DND-41 (cell line): ENCODE measurements at regions not wholly inside any gene's neighbourhood (a gene's known extent, or its start where the extent isn't known, plus 50 kb on each side); places are given as distances from the start of the nearest gene placed in this dataset.
A peak's percentile ranks its signal among the peaks of the same experiment; 100 is the strongest.

ENCODE experiments used
- ATAC-seq: fragments of 200-7000 bp; cut with Tn5 transposase; 3 replicates; pipeline ENCODE4 v1.9.1; 2021; ENCODE audit warnings: low read depth; ENCODE audit not compliant: insufficient read depth
- DNase-seq: peaks from one replicate; pipeline ENCODE4 v3.0.0-alpha.2; 2020
- H2AFZ ChIP-seq: 2 replicates; pipeline ENCODE4 v1.6.0; 2012; ENCODE audit warnings: low read depth, low read length
- H3K27ac ChIP-seq: 2 replicates; pipeline ENCODE4 v1.5.1; 2012; ENCODE audit warnings: low read length, inconsistent platforms
- H3K27me3 ChIP-seq: fragments of 200-600 bp; sonication (generic); 2 replicates; pipeline ENCODE4 v1.6.0; 2012; ENCODE audit warnings: low read length, mild to moderate bottlenecking, inconsistent platforms; ENCODE audit not compliant: insufficient read depth, poor library complexity
- H3K36me3 ChIP-seq: 2 replicates; pipeline ENCODE4 v1.5.1; 2012; ENCODE audit warnings: low read length, inconsistent platforms; ENCODE audit not compliant: insufficient read depth
- H3K4me1 ChIP-seq: 2 replicates; pipeline ENCODE4 v1.5.1; 2012; ENCODE audit warnings: mild to moderate bottlenecking, low read length; ENCODE audit not compliant: insufficient read depth
- H3K4me2 ChIP-seq: 2 replicates; pipeline ENCODE4 v1.6.0; 2012; ENCODE audit warnings: mild to moderate bottlenecking, moderate library complexity, low read length, inconsistent platforms; ENCODE audit not compliant: insufficient read depth
- H3K4me3 ChIP-seq, 2 experiments: fragments of 200-600 bp in 1 of 2; shearing (Covaris generic) in 1 of 2; 2 replicates each; pipeline ENCODE4 v1.5.1; 2012 to 2016; ENCODE audit warnings: inconsistent platforms in 2 of 2, low read length in 2 of 2, mild to moderate bottlenecking in 2 of 2, low read depth in 1 of 2, moderate library complexity in 1 of 2
- H3K79me2 ChIP-seq: 2 replicates; pipeline ENCODE4 v1.6.0; 2012; ENCODE audit warnings: low read length, inconsistent platforms; ENCODE audit not compliant: insufficient read depth
- H3K9ac ChIP-seq: 2 replicates; pipeline ENCODE4 v1.6.0; 2012; ENCODE audit warnings: low read depth, mild to moderate bottlenecking, inconsistent platforms, low read length, moderate library complexity
- H3K9me3 ChIP-seq: 2 replicates; pipeline ENCODE4 v1.5.1; 2012; ENCODE audit warnings: low read length, moderate library complexity, mild to moderate bottlenecking, inconsistent platforms; ENCODE audit not compliant: insufficient read depth, severe bottlenecking
- H4K20me1 ChIP-seq: 2 replicates; pipeline ENCODE4 v1.6.0; 2012; ENCODE audit warnings: low read length; ENCODE audit not compliant: insufficient read depth
- EZH2 ChIP-seq: IDR thresholded peaks from 3 replicates; pipeline ENCODE4 v1.6.1; 2012; ENCODE audit warnings: borderline replicate concordance, low read depth, mild to moderate bottlenecking, moderate library complexity, low read length, inconsistent platforms; ENCODE audit not compliant: severe bottlenecking
- TF ChIP-seq, protein P1 (sequence below): IDR thresholded peaks from 2 replicates; pipeline ENCODE4 v1.5.1; 2012; ENCODE audit warnings: borderline replicate concordance, low read length, moderate library complexity, mild to moderate bottlenecking; ENCODE audit not compliant: poor library complexity, severe bottlenecking; ENCODE audit errors: extremely low read depth

DNA sequence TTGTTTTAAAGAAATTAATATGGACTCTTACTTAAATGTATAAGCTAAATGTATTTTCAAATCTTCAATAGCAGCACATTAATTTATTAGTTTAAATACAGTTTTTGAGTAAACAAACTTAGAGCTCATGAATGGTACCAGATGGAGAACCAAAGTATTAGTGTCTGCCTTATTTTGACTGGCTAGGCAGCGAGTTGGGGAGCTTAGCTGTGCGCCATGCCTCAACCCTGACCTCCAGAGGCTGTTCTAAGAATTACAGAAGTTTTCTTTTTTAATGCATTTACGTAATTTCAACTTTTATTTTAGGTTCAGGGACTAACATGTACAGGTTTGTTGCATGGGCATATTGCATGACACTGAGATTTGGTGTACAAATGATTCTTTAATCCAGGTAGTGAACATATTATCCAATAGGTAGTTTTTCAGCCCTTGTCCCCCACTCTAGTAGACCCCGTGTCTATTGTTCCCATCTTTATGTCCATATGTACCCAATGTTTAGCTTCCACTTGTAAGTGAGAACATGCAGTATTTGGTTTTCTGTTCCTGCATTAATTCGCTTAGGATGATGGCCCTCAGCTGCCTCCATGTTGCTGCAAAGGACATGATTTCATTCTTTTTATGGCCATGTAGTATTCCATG lies 166.8 kb downstream of the IQUB start:
- H3K4me2 ChIP-seq, result no peak overlapping the region
- TF ChIP-seq, protein P1, sequence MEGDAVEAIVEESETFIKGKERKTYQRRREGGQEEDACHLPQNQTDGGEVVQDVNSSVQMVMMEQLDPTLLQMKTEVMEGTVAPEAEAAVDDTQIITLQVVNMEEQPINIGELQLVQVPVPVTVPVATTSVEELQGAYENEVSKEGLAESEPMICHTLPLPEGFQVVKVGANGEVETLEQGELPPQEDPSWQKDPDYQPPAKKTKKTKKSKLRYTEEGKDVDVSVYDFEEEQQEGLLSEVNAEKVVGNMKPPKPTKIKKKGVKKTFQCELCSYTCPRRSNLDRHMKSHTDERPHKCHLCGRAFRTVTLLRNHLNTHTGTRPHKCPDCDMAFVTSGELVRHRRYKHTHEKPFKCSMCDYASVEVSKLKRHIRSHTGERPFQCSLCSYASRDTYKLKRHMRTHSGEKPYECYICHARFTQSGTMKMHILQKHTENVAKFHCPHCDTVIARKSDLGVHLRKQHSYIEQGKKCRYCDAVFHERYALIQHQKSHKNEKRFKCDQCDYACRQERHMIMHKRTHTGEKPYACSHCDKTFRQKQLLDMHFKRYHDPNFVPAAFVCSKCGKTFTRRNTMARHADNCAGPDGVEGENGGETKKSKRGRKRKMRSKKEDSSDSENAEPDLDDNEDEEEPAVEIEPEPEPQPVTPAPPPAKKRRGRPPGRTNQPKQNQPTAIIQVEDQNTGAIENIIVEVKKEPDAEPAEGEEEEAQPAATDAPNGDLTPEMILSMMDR, result peak; percentile 64
- TF ChIP-seq EZH2, result no peak
- ATAC-seq (peak; percentile 69; the same call in 2 of the 3 replicates), DNase-seq (peak; percentile 9)
- no peaks in the 10 kb centered on the region for H3K79me2 ChIP-seq
- H3K27me3 ChIP-seq, result no peaks in the 10 kb centered on the region
- H3K9ac ChIP-seq, result no peak overlapping the region
- H4K20me1 ChIP-seq, result no peaks in the 10 kb centered on the region
- no peak overlapping the region for H2AFZ ChIP-seq
- no peaks in the 10 kb centered on the region for H3K36me3 ChIP-seq
- no peak overlapping the region for H3K27ac ChIP-seq
- H3K9me3 ChIP-seq, result no peaks in the 10 kb centered on the region
- H3K4me3 ChIP-seq, result no peak overlapping the region
- no peaks in the 10 kb centered on the region for H3K4me1 ChIP-seq

DNA sequence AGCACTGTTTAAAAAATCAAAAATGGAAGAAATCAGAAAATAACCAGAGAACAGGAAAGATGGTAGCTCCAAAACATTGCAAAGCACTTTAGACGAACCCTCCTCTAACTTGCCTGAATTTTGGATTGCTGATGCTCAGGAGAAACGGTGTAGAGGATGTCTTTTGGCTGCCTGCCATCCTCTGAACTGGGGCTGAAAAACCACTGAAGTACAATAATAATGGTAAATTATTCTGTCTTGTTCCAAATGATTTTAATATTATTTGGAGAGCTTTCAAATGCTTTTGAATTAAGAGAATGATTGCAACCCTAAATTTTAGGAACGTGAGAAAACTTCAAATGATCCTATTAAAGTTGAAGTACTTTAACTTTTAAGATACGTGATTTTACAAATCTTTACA lies 167.3 kb upstream of the SLC13A1 start:
- Histone ChIP-seq H3K4me2 (no peak overlapping the region), H3K4me1 (no peaks in the 10 kb centered on the region), H4K20me1 (no peaks in the 10 kb centered on the region), H2AFZ (no peak overlapping the region), H3K36me3 (no peaks in the 10 kb centered on the region), H3K9ac (no peak overlapping the region), H3K27me3 (no peaks in the 10 kb centered on the region), H3K27ac (no peak overlapping the region), H3K9me3 (no peaks in the 10 kb centered on the region), H3K79me2 (no peaks in the 10 kb centered on the region), H3K4me3 (no peak overlapping the region)
- DNase-seq (no peak), ATAC-seq (no peak)
- TF ChIP-seq, protein P1, result no peak
- TF ChIP-seq EZH2, result no peak

DNA sequence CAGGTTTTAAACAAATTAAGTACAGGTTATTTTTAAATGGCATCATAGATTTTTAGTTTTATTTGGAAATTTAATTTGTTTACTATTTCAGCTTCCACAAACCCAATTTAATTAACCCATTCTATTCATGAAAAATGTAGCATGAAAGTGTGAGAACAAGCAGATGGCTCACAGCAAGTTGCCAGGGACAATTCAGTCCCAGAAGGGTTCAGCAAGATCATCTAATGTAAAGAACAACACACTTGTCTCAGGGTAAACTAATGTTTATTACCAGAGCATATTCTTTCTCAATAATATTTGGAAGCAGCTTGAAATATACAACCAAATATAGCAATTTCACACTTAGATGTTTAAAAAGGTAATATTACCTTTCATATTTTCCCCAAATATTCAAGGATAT lies 166.9 kb upstream of the SLC13A1 start:
- Histone ChIP-seq H4K20me1 (no peaks in the 10 kb centered on the region), H3K79me2 (no peaks in the 10 kb centered on the region), H3K27ac (no peak overlapping the region), H3K36me3 (no peaks in the 10 kb centered on the region), H3K4me1 (no peaks in the 10 kb centered on the region), H3K27me3 (no peaks in the 10 kb centered on the region), H3K4me2 (no peak overlapping the region), H3K9me3 (no peaks in the 10 kb centered on the region), H3K9ac (no peak overlapping the region), H2AFZ (no peak overlapping the region), H3K4me3 (no peak overlapping the region)
- TF ChIP-seq, protein P1, result no peak
- TF ChIP-seq EZH2, result no peak
- DNase-seq (no peak), ATAC-seq (no peak)
